A549 (cell line): ENCODE measurements at regions not wholly inside any gene's neighbourhood (a gene's known extent, or its start where the extent isn't known, plus 50 kb on each side); places are given as distances from the start of the nearest gene placed in this dataset.
A peak's percentile ranks its signal among the peaks of the same experiment; 100 is the strongest.

Experiments
- ATAC-seq, 2 experiments: fragments of 200-7000 bp in 1 of 2; fragments of >200 bp in 1 of 2; cut with Nextera tagmentation in 1 of 2; cut with Tn5 transposase in 1 of 2; 3 replicates each; pipeline versions ENCODE4 v1.8.0 to v1.9.1; 2018 to 2020; ENCODE audit warnings: mild to moderate bottlenecking in 1 of 2, moderate library complexity in 1 of 2
- CTCF ChIA-PET: fragments of 300-600 bp; sonication (Branson Sonifier 250); formaldehyde crosslinking; extraction: SDS; loops from one replicate; lab custom pipeline; 2021; ENCODE audit warnings: antibody characterized with exemption, inconsistent platforms; lab: Yijun Ruan, JAX
- POLR2A ChIA-PET: fragments of 350-600 bp; formaldehyde crosslinking; extraction: SDS; loops from one replicate; lab custom pipeline; 2021; ENCODE audit warnings: antibody characterized with exemption, inconsistent platforms; lab: Yijun Ruan, JAX
- DNase-seq, 2 experiments: peaks; one replicate each; pipeline versions ENCODE4 v3.0.0 to v3.0.0-alpha.2; 2011 to 2016; ENCODE audit warnings: low read depth in 1 of 2, low spot score in 1 of 2
- FAIRE-seq: peaks from 2 replicates; lab custom pipeline; 2011; peaks lifted over from hg19 to GRCh38; lab: Jason Lieb, UNC
- H3K27ac ChIP-seq, 2 experiments: fragments of >200 bp; sonication (Bioruptor Twin); formaldehyde crosslinking; 3 replicates each; pipeline ENCODE4 v1.5.1; 2016 to 2017
- H3K4me1 ChIP-seq: fragments of >200 bp; sonication (Bioruptor Twin); formaldehyde crosslinking; 3 replicates; pipeline ENCODE4 v1.6.1; 2016
- H3K4me2 ChIP-seq: fragments of >200 bp; sonication (Bioruptor Twin); formaldehyde crosslinking; 3 replicates; pipeline ENCODE4 v1.6.1; 2016
- H3K4me3 ChIP-seq: fragments of >200 bp; sonication (Bioruptor Twin); formaldehyde crosslinking; 3 replicates; pipeline ENCODE4 v1.5.1; 2016
- H3K9me3 ChIP-seq: fragments of >200 bp; sonication (Bioruptor Twin); formaldehyde crosslinking; 3 replicates; pipeline ENCODE4 v1.6.1; 2016
- CBX2 ChIP-seq: fragments of 200-600 bp; sonication (generic); IDR thresholded peaks from 2 replicates; pipeline ENCODE4 v1.6.1; 2016; ENCODE audit warnings: low read depth, mild to moderate bottlenecking, borderline replicate concordance
- CBX8 ChIP-seq: fragments of 200-600 bp; sonication (generic); IDR thresholded peaks from 2 replicates; pipeline ENCODE4 v1.6.1; 2016
- CEBPB ChIP-seq, 2 experiments: fragments of >200 bp in 1 of 2; sonication (Bioruptor Twin) in 1 of 2; formaldehyde crosslinking in 1 of 2; IDR thresholded peaks; 2 replicates each; pipeline ENCODE4 v1.6.1; 2012 to 2016
- ELK1 ChIP-seq: fragments of 150-350 bp; IDR thresholded peaks from 2 replicates; pipeline ENCODE4 v1.6.1; 2014; ENCODE audit warnings: low read depth, mild to moderate bottlenecking, low read length
- EP300 ChIP-seq, 2 experiments: fragments of >200 bp; sonication (Bioruptor Twin); formaldehyde crosslinking; IDR thresholded peaks; 2 replicates in 1 of 2; 3 replicates in 1 of 2; pipeline ENCODE4 v1.6.1; 2016 to 2017
- FOSL2 ChIP-seq, 2 experiments: fragments of 450-650 bp in 1 of 2; fragments of >200 bp in 1 of 2; sonication (Bioruptor Twin) in 1 of 2; formaldehyde crosslinking; IDR thresholded peaks; 2 replicates each; pipeline versions ENCODE4 v1.5.0 to v1.6.1; 2016 to 2020; ENCODE audit warnings: mild to moderate bottlenecking in 1 of 2, moderate library complexity in 1 of 2
- HES2 ChIP-seq: fragments of >200 bp; sonication (Bioruptor Twin); formaldehyde crosslinking; IDR thresholded peaks from 2 replicates; pipeline ENCODE4 v1.6.1; 2016
- HEYL ChIP-seq: fragments of 250-450 bp; sonication (Bioruptor Pico); IDR thresholded peaks from 2 replicates; pipeline ENCODE4 v1.8.0; 2021; ENCODE audit warnings: mild to moderate bottlenecking, moderate library complexity
- HMGXB4 ChIP-seq: fragments of 250-450 bp; sonication (Bioruptor Pico); IDR thresholded peaks from 2 replicates; pipeline ENCODE4 v1.5.0; 2021; ENCODE audit warnings: mild to moderate bottlenecking, moderate library complexity, borderline replicate concordance
- HOXB13 ChIP-seq: fragments of 250-450 bp; sonication (Bioruptor Pico); IDR thresholded peaks from 2 replicates; pipeline ENCODE4 v1.5.0; 2020; ENCODE audit warnings: low read depth, mild to moderate bottlenecking, moderate library complexity
- JUN ChIP-seq, 2 experiments: fragments of >200 bp; sonication (Bioruptor Twin); formaldehyde crosslinking; IDR thresholded peaks; 2 replicates in 1 of 2; 3 replicates in 1 of 2; pipeline ENCODE4 v1.6.1; 2016 to 2017
- MAZ ChIP-seq: fragments of 150-350 bp; IDR thresholded peaks from 2 replicates; pipeline ENCODE4 v1.6.1; 2014; ENCODE audit warnings: antibody characterized with exemption, low read depth, low read length, borderline replicate concordance
- NPAS2 ChIP-seq: fragments of 250-450 bp; sonication (Bioruptor Pico); IDR thresholded peaks from 2 replicates; pipeline ENCODE4 v1.8.0; 2022; ENCODE audit warnings: mild to moderate bottlenecking, moderate library complexity, borderline replicate concordance
- NR3C1 ChIP-seq: fragments of >200 bp; sonication (Bioruptor Twin); formaldehyde crosslinking; IDR thresholded peaks from 3 replicates; pipeline ENCODE4 v1.6.1; 2017
- PBX3 ChIP-seq: IDR thresholded peaks from 2 replicates; pipeline ENCODE4 v1.6.1; 2012
- POLR2A ChIP-seq: IDR thresholded peaks from 2 replicates; pipeline ENCODE4 v1.6.1; 2012; ENCODE audit warnings: mild to moderate bottlenecking, low read length
- TP53 ChIP-seq: fragments of 250-450 bp; sonication (Bioruptor Pico); IDR thresholded peaks from 2 replicates; pipeline ENCODE4 v1.5.0; 2021; ENCODE audit warnings: mild to moderate bottlenecking, moderate library complexity
- ZC3H11A ChIP-seq: fragments of 450-650 bp; IDR thresholded peaks from 2 replicates; pipeline ENCODE4 v1.6.1; 2014; ENCODE audit warnings: antibody characterized with exemption, mild to moderate bottlenecking
- ZNF302 ChIP-seq: fragments of 250-450 bp; sonication (Bioruptor Pico); IDR thresholded peaks from 2 replicates; pipeline ENCODE4 v1.9.0; 2021; ENCODE audit warnings: inconsistent platforms, mild to moderate bottlenecking, moderate library complexity
- WGBS: methylation state at CpG from one replicate; pipeline ENCODE4 v1.1.6; 2017; ENCODE audit errors: missing lambda C conversion rate; 5-methylcytosine and 5-hydroxymethylcytosine counted together
- TF ChIP-seq, protein P1 (sequence below): fragments of 450-650 bp; IDR thresholded peaks from 2 replicates; pipeline ENCODE4 v1.6.1; 2014; ENCODE audit warnings: antibody characterized with exemption
- TF ChIP-seq, protein P2 (sequence below): IDR thresholded peaks from 2 replicates; pipeline ENCODE4 v1.6.1; 2012

DNA sequence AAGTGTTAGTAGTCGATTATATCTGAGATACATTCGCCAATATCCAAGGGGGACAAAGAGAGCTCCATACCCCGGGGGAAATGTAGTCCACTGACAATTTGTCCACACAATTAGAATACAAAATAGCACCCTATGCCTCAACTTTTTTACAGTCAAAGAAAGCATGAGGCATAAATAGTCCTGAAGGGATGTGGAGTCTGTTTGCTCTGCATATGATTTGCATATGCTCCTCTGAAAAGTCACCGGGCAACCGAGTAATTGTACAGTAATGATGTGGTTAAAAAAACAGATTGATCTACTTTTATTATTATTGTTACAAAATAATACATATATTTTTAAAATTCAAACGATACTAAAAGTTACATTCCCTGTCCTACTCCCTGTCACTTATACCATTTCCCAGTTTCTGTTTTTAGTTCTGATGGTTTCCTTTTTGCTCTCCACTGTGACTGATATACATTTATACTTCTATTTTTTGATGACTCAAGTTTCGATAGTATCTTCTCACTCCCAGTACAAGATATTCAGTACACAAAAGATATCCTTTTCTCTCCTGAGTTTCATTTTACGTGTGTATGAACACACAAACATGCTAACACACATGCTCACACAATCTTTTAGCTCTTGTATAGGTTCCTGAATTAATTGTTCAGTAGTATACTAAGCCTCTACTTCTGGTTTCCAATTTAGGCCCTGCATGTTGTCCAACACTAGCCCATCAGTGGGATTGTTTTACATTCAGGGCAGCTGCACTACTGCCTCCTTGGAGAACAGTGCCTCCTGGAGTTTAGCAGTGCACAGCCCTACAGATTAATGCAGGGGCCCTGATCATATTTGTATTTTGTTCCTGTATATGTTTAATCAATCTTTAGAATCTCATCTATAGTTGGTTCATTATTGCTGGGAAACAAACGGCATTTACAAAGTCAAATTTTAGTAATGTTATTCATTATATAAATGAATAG, 130.9 kb downstream of the TES start (continued):
- no peak for TF ChIP-seq MAZ

DNA sequence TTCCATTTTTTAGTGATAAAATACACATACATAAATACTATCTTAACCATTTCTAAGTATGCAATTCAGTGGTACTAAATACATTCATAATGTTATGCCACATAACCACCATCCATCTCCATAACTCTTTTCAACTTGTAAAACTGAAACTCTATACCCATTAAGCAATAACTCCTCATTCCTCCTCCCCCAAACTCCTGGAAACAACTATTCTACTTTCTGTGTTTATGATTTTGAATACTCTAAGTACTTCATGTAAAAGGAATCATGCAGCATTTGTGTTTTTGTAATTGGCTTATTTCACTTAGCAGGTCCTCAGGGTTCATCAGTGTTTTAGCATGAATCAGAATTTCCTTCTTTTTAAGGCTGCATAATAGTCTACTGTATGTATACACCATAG, 131.8 kb downstream of the TES start:
- Histone ChIP-seq H3K4me1 (peaks cover 35% of the 10 kb centered on the region), H3K4me2 (no peak overlapping the region), H3K9me3 (peaks cover 18% of the 10 kb centered on the region), H3K4me3 (no peak overlapping the region), H3K27ac (peak overlapping the region in 1 of 2 experiments; percentile 44; a peak in 1 of 6 replicates)
- FAIRE-seq (peak; percentile 92), DNase-seq (no peak), ATAC-seq (no peak)
- TF ChIP-seq CEBPB (IDR thresholded peaks at IDR 0.05) (peak in 1 of 2 experiments; percentile 53; a peak in 1 of 4 replicates), ZNF302 (CRISPR knock-in tag) (no peak), FOSL2 (IDR thresholded peaks at IDR 0.05) (no peak), FOSL2 (CRISPR knock-in tag; IDR thresholded peaks at IDR 0.05) (no peak)
- CTCF ChIA-PET = interaction anchor here (1.6 kb wide), 1 partner anchor 79 kb away, joined by 3 read pairs; no protein-coding TSS in a partner anchor
- POLR2A ChIA-PET = no interaction called here

- TF ChIP-seq CBX8 = no peak
- no peak for TF ChIP-seq HOXB13 (CRISPR knock-in tag)
- TF ChIP-seq, protein P1, sequence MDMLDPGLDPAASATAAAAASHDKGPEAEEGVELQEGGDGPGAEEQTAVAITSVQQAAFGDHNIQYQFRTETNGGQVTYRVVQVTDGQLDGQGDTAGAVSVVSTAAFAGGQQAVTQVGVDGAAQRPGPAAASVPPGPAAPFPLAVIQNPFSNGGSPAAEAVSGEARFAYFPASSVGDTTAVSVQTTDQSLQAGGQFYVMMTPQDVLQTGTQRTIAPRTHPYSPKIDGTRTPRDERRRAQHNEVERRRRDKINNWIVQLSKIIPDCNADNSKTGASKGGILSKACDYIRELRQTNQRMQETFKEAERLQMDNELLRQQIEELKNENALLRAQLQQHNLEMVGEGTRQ = no peak
- no peak for TF ChIP-seq TP53
- TF ChIP-seq MAZ = no peak
- TF ChIP-seq ZC3H11A = no peak
- TF ChIP-seq CBX2 = no peak
- no peak for TF ChIP-seq POLR2A
- TF ChIP-seq, protein P2, sequence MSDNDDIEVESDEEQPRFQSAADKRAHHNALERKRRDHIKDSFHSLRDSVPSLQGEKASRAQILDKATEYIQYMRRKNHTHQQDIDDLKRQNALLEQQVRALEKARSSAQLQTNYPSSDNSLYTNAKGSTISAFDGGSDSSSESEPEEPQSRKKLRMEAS = no peak
- no peak for TF ChIP-seq PBX3
- TF ChIP-seq JUN (IDR thresholded peaks at IDR 0.05) = no peak
- no peak for TF ChIP-seq HES2
- no peak for TF ChIP-seq NR3C1
- TF ChIP-seq NPAS2 (CRISPR knock-in tag) = no peak
- TF ChIP-seq HEYL (CRISPR knock-in tag) = no peak
- no peak for TF ChIP-seq ELK1
- TF ChIP-seq EP300 (IDR thresholded peaks at IDR 0.05) = no peak
- TF ChIP-seq HMGXB4 (CRISPR knock-in tag) = no peak
- no peak overlapping the region for H3K4me2 ChIP-seq
- H3K27ac ChIP-seq = no peak overlapping the region
- CTCF ChIA-PET = interaction anchor here (0.6 kb wide), 1 partner anchor 42 kb away, joined by 3 read pairs; no protein-coding TSS in a partner anchor
- POLR2A ChIA-PET = no interaction called here
- no peaks in the 10 kb centered on the region for H3K4me1 ChIP-seq
- no peak overlapping the region for H3K4me3 ChIP-seq
- peaks cover 29% of the 10 kb centered on the region for H3K9me3 ChIP-seq
- FAIRE-seq (no peak), ATAC-seq (no peak), DNase-seq (no peak)
- WGBS = 85% methylated on average over 3 of the region's 3 CpGs
Measured at GRCh38 chr7:116347151-116347832, 137.0 kb downstream of the TES start.
